Fibroblast of mammary gland (primary cell): ENCODE measurements at regions not wholly inside any gene's neighbourhood (a gene's known extent, or its start where the extent isn't known, plus 50 kb on each side); places are given as distances from the start of the nearest gene placed in this dataset.

Experiments used
- DNase-seq: peaks from one replicate; pipeline ENCODE4 v3.0.0-alpha.2; 2010; ENCODE audit warnings: low read depth
- H3K4me3 ChIP-seq: 2 replicates; pipeline ENCODE4 v1.5.1; 2011; ENCODE audit warnings: low read depth, mild to moderate bottlenecking, low read length, moderate library complexity; ENCODE audit not compliant: control insufficient read depth
- CTCF ChIP-seq: conservative IDR thresholded peaks from 2 replicates; pipeline ENCODE4 v1.5.1; 2011; ENCODE audit warnings: low read depth, low read length, inconsistent platforms; ENCODE audit not compliant: control insufficient read depth, insufficient read depth

GRCh38 chr1:25021591-25022215 lies 91.6 kb upstream of the RUNX3 start:
- DNase-seq, result no peak
- H3K4me3 ChIP-seq, result no peak overlapping the region
- no peak for TF ChIP-seq CTCF

- no peak for TF ChIP-seq CTCF
- no peak overlapping the region for H3K4me3 ChIP-seq
- DNase-seq, result no peak
These were observed 90.9 kb upstream of the RUNX3 start for GRCh38 chr1:25020851-25021590.

GRCh38 chr1:25020173-25020845 lies 90.2 kb upstream of the RUNX3 start:
- no peak overlapping the region for H3K4me3 ChIP-seq
- no peak for DNase-seq
- TF ChIP-seq CTCF, result no peak

GRCh38 chr1:25019337-25020172 lies 89.5 kb upstream of the RUNX3 start:
- DNase-seq, result no peak

GRCh38 chr1:25018943-25019336 lies 88.9 kb upstream of the RUNX3 start:
- no peak for TF ChIP-seq CTCF
- no peak overlapping the region for H3K4me3 ChIP-seq
- DNase-seq, result no peak

More at GRCh38 chr1:25019337-25020172, 89.5 kb upstream of the RUNX3 start:
- no peak for TF ChIP-seq CTCF
- H3K4me3 ChIP-seq, result no peak overlapping the region

GRCh38 chr1:25018110-25018735 lies 88.1 kb upstream of the RUNX3 start:
- no peak overlapping the region for H3K4me3 ChIP-seq
- no peak for TF ChIP-seq CTCF
- DNase-seq, result no peak
